H9 (cell line): ENCODE measurements at regions not wholly inside any gene's neighbourhood (a gene's known extent, or its start where the extent isn't known, plus 50 kb on each side); places are given as distances from the start of the nearest gene placed in this dataset.
"Not testable (repeated sequence)": the region's sequence is repeated elsewhere in the genome, so short reads cannot be mapped to it uniquely, and the experiment has no call there.

ENCODE experiments used
- DNase-seq: peaks from one replicate; pipeline ENCODE4 v3.0.0-alpha.2; 2017
- H2AFZ ChIP-seq: one replicate; pipeline ENCODE4 v1.6.1; 2013; ENCODE audit warnings: mild to moderate bottlenecking, low read length, control low read depth, moderate library complexity
- H2AK5ac ChIP-seq: 2 replicates; pipeline ENCODE4 v1.6.1; 2013; ENCODE audit warnings: low read length, control low read depth, mixed read lengths; ENCODE audit not compliant: insufficient read length
- H2BK120ac ChIP-seq: one replicate; pipeline ENCODE4 v1.6.1; 2013; ENCODE audit warnings: low read depth, mild to moderate bottlenecking, low read length, control low read depth, inconsistent platforms; ENCODE audit not compliant: poor library complexity, severe bottlenecking
- H2BK12ac ChIP-seq: 2 replicates; pipeline ENCODE4 v1.6.1; 2013; ENCODE audit warnings: low read length, control low read depth, mixed read lengths, low read depth; ENCODE audit not compliant: insufficient read length
- H2BK15ac ChIP-seq: 2 replicates; pipeline ENCODE4 v1.6.1; 2013; ENCODE audit warnings: low read depth, low read length, control low read depth
- H2BK20ac ChIP-seq: one replicate; pipeline ENCODE4 v1.6.1; 2013; ENCODE audit warnings: low read depth, mild to moderate bottlenecking, low read length, control low read depth, inconsistent platforms; ENCODE audit not compliant: poor library complexity, severe bottlenecking
- H2BK5ac ChIP-seq: 2 replicates; pipeline ENCODE4 v1.6.1; 2013; ENCODE audit warnings: low read length, control low read depth, mixed read lengths; ENCODE audit not compliant: insufficient read length
- H3K14ac ChIP-seq: 2 replicates; pipeline ENCODE4 v1.6.1; 2013; ENCODE audit warnings: low read length, control low read depth; ENCODE audit not compliant: insufficient read depth
- H3K18ac ChIP-seq: 2 replicates; pipeline ENCODE4 v1.6.1; 2013; ENCODE audit warnings: low read depth, mild to moderate bottlenecking, mixed read lengths, low read length, control low read depth; ENCODE audit not compliant: insufficient read length
- H3K23ac ChIP-seq: 2 replicates; pipeline ENCODE4 v1.6.1; 2013; ENCODE audit warnings: low read length, control low read depth, mixed read lengths, low read depth; ENCODE audit not compliant: insufficient read length
- H3K23me2 ChIP-seq: 2 replicates; pipeline ENCODE4 v1.6.1; 2013; ENCODE audit warnings: low read depth, mild to moderate bottlenecking, mixed read lengths, low read length, control low read depth; ENCODE audit not compliant: insufficient read length, poor library complexity, severe bottlenecking
- H3K27ac ChIP-seq: 2 replicates; pipeline ENCODE4 v1.5.1; 2013; ENCODE audit warnings: low read length, control low read depth, mixed read lengths, low read depth; ENCODE audit not compliant: insufficient read length
- H3K27me3 ChIP-seq: 2 replicates; pipeline ENCODE4 v1.6.1; 2013; ENCODE audit warnings: low read length, control low read depth, inconsistent platforms; ENCODE audit not compliant: insufficient read depth
- H3K4ac ChIP-seq: 2 replicates; pipeline ENCODE4 v1.6.1; 2013; ENCODE audit warnings: low read depth, mild to moderate bottlenecking, control low read depth, inconsistent platforms, low read length, moderate library complexity
- H3K4me1 ChIP-seq: 2 replicates; pipeline ENCODE4 v1.6.1; 2013; ENCODE audit warnings: low read length, control low read depth, inconsistent platforms; ENCODE audit not compliant: insufficient read depth
- H3K4me2 ChIP-seq: 2 replicates; pipeline ENCODE4 v1.6.1; 2013; ENCODE audit warnings: low read length, control low read depth, mixed read lengths; ENCODE audit not compliant: insufficient read length, insufficient read depth
- H3K56ac ChIP-seq: 2 replicates; pipeline ENCODE4 v1.6.1; 2013; ENCODE audit warnings: low read depth, mild to moderate bottlenecking, mixed read lengths, low read length, control low read depth; ENCODE audit not compliant: insufficient read length
- H3K79me1 ChIP-seq: 2 replicates; pipeline ENCODE4 v1.6.1; 2013; ENCODE audit warnings: low read depth, mild to moderate bottlenecking, moderate library complexity, low read length, control low read depth, inconsistent platforms; ENCODE audit not compliant: insufficient read depth, poor library complexity, severe bottlenecking
- H3K79me2 ChIP-seq: 2 replicates; pipeline ENCODE4 v1.6.1; 2013; ENCODE audit warnings: low read length, control low read depth, inconsistent platforms; ENCODE audit not compliant: insufficient read depth
- H3K9ac ChIP-seq: 2 replicates; pipeline ENCODE4 v1.6.1; 2013; ENCODE audit warnings: low read length, control low read depth, mixed read lengths; ENCODE audit not compliant: insufficient read length; ENCODE audit errors: extremely low read depth
- H3K9me3 ChIP-seq: one replicate; pipeline ENCODE4 v1.6.1; 2013; ENCODE audit warnings: low read depth, low read length, inconsistent platforms; ENCODE audit not compliant: control insufficient read depth
- H3T11ph ChIP-seq: one replicate; pipeline ENCODE4 v1.6.1; 2013; ENCODE audit warnings: mild to moderate bottlenecking, low read length, control low read depth, inconsistent platforms
- H4K20me1 ChIP-seq: one replicate; pipeline ENCODE4 v1.6.1; 2013; ENCODE audit not compliant: control insufficient read depth, insufficient read length, insufficient read depth
- H4K5ac ChIP-seq: 2 replicates; pipeline ENCODE4 v1.6.1; 2013; ENCODE audit warnings: low read depth, mild to moderate bottlenecking, mixed read lengths, low read length, control low read depth; ENCODE audit not compliant: insufficient read length
- H4K8ac ChIP-seq: replicated peaks from 2 replicates; pipeline ENCODE4 v1.6.1; 2013; ENCODE audit warnings: low read length, control low read depth, mixed read lengths, low read depth; ENCODE audit not compliant: insufficient read length
- H4K91ac ChIP-seq: 2 replicates; pipeline ENCODE4 v1.6.1; 2013; ENCODE audit warnings: low read depth, mild to moderate bottlenecking, moderate library complexity, mixed read lengths, low read length, control low read depth; ENCODE audit not compliant: insufficient read length
- H3K27ac Mint-ChIP-seq, 3 experiments: 2 replicates in 2 of 3; 3 replicates in 1 of 3; pipeline ENCODE4 v1.8.0; 2020 to 2021; ENCODE audit warnings: mixed read lengths in 3 of 3, mild to moderate bottlenecking in 1 of 3, moderate library complexity in 1 of 3
- H3K27me3 Mint-ChIP-seq: 2 replicates; pipeline ENCODE4 v1.8.0; 2021; ENCODE audit warnings: low read depth, mild to moderate bottlenecking, moderate library complexity, mixed read lengths
- H3K36me3 Mint-ChIP-seq, 3 experiments: 2 replicates in 2 of 3; 3 replicates in 1 of 3; pipeline ENCODE4 v1.8.0; 2020 to 2021; ENCODE audit warnings: low read depth in 3 of 3, mixed read lengths in 3 of 3; ENCODE audit not compliant: insufficient read depth in 1 of 3
- H3K4me1 Mint-ChIP-seq, 2 experiments: 2 replicates each; pipeline ENCODE4 v1.8.0; 2020; ENCODE audit warnings: mixed read lengths in 2 of 2
- H3K4me3 Mint-ChIP-seq, 2 experiments: 2 replicates in 1 of 2; 3 replicates in 1 of 2; pipeline ENCODE4 v1.8.0; 2020 to 2021; ENCODE audit warnings: mild to moderate bottlenecking in 2 of 2, mixed read lengths in 2 of 2, moderate library complexity in 1 of 2
- H3K9me3 Mint-ChIP-seq, 2 experiments: 2 replicates in 1 of 2; 3 replicates in 1 of 2; pipeline ENCODE4 v1.8.0; 2020; ENCODE audit warnings: mild to moderate bottlenecking in 2 of 2, mixed read lengths in 2 of 2, moderate library complexity in 1 of 2
- WGBS: extraction: QIAGEN DNeasy Blood & Tissue Kit; methylation state at CpG from one replicate; pipeline ENCODE4 v1.1.7; 2013; ENCODE audit warnings: missing lambda C conversion rate, low lambda C conversion rate, mixed read lengths; ENCODE audit not compliant: insufficient read length; ENCODE audit errors: extremely low coverage; 5-methylcytosine and 5-hydroxymethylcytosine counted together

- not testable (repeated sequence) for H2BK12ac ChIP-seq, H4K5ac ChIP-seq
Observed at GRCh38 chr16:29293545-29293944, 113.0 kb downstream of the NPIPB11 start.

GRCh38 chr16:29292952-29293471, 113.5 kb downstream of the NPIPB11 start:
- H2BK5ac ChIP-seq, H4K8ac ChIP-seq, H4K91ac ChIP-seq, H3K36me3 Mint-ChIP-seq, H3K23ac ChIP-seq, H3K4ac ChIP-seq, H2BK15ac ChIP-seq, H3K9me3 ChIP-seq, H4K5ac ChIP-seq, H3K4me3 Mint-ChIP-seq, H3K79me1 ChIP-seq, H3K56ac ChIP-seq, H3K4me1 ChIP-seq, H3K27ac ChIP-seq, H3K18ac ChIP-seq, H3K27me3 ChIP-seq, H3T11ph ChIP-seq, H3K9ac ChIP-seq, H2BK120ac ChIP-seq, H2AFZ ChIP-seq, H3K9me3 Mint-ChIP-seq, H2BK12ac ChIP-seq, H2BK20ac ChIP-seq, H3K79me2 ChIP-seq, H4K20me1 ChIP-seq, H3K27me3 Mint-ChIP-seq, H3K4me2 ChIP-seq, H3K27ac Mint-ChIP-seq, H3K14ac ChIP-seq, H2AK5ac ChIP-seq, DNase-seq, H3K23me2 ChIP-seq: not testable (repeated sequence)
- peaks cover 10 to 13% of the 10 kb centered on the region in 2 experiments for H3K4me1 Mint-ChIP-seq
- no CpG with 5 or more reads among the region's 24 CpGs for WGBS

More at GRCh38 chr16:29293545-29293944, 113.0 kb downstream of the NPIPB11 start:
- H3K56ac ChIP-seq, H2BK20ac ChIP-seq, H3K27me3 Mint-ChIP-seq, H2AFZ ChIP-seq, H3K23ac ChIP-seq, H2AK5ac ChIP-seq, H3K9ac ChIP-seq, H2BK120ac ChIP-seq, H3K4me3 Mint-ChIP-seq, H4K91ac ChIP-seq, H3K23me2 ChIP-seq, H3T11ph ChIP-seq, H3K4ac ChIP-seq, H3K36me3 Mint-ChIP-seq, DNase-seq, H4K20me1 ChIP-seq, H3K4me1 ChIP-seq, H3K18ac ChIP-seq, H4K8ac ChIP-seq, H2BK15ac ChIP-seq, H3K27ac Mint-ChIP-seq, H3K27ac ChIP-seq, H3K79me2 ChIP-seq, H3K14ac ChIP-seq, H2BK5ac ChIP-seq, H3K4me2 ChIP-seq, H3K9me3 ChIP-seq, H3K27me3 ChIP-seq, H3K79me1 ChIP-seq, H3K9me3 Mint-ChIP-seq: not testable (repeated sequence)
- no CpG with 5 or more reads among the region's 9 CpGs for WGBS
- peaks cover 10 to 12% of the 10 kb centered on the region in 2 experiments for H3K4me1 Mint-ChIP-seq
